HG03097 (cell line): ENCODE measurements at regions not wholly inside any gene's neighbourhood (a gene's known extent, or its start where the extent isn't known, plus 50 kb on each side); places are given as distances from the start of the nearest gene placed in this dataset.

Experiments used
- ATAC-seq: cut with Tn5 transposase; IDR thresholded peaks from one replicate; pipeline ENCODE4 v1.9.1; 2021; ENCODE audit not compliant: unreplicated experiment, low FRiP score

DNA sequence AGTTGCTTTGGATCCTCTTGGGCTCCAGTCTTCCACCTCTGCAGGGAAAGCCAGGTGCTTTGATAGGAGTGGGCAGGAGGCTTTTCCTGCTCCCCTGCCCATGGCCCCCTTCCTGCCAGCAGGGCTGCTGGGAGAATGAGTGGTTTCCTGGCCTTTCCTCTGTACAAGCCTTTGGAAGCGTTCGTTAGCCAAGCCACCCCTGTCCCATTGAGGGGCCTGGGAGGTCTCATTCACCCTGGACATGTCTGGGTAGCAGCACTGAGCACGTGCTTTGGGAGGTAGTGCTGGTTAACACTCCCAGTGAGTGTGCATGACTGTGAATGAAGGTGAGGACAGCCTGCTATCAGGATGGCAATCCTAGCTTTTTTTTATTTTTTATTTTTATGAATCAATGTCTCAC is 118.5 kb upstream of the CACNA1E start:
- ATAC-seq: no peak

DNA sequence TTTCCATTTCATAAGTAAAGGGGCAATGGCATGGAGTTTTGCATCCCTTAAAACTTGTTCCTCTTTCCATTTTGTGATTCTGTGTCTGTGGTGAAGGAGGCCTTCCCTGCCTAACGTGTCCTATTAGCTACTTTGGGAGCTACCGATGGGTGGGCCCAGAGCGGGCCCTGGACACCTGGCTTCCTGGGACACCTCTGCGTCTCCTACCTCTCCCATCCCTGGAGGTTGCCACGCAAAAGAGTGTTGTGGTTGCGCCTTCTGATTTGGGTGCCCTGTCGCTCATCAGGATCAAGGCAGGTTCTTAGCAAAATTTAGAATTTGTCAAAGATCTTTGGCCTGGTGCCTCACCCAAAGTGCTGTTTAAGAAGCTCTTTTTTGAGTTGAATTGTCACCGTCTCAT is 116.4 kb upstream of the CACNA1E start:
- no peak for ATAC-seq

GRCh38 chr1:181369416-181369815 is 113.9 kb upstream of the CACNA1E start:
- ATAC-seq: no peak

DNA sequence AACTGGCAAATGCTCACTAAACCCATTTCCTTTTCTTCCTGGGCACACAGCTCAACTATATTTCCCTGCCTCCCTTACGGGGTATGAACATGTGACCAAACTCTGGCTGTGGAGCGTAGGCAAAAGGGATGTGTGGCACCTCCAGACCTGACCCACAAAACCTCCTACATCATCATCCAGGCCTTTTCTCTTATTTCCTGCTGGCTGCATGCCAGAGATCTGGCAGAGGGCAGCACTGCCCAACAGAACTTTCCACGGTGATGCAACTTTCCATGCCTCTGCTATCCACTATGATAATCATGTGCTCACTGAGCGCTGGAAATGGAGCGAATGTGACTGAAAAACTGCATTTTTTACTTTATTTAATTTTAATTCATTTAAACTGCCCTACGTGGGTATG is 99.6 kb upstream of the CACNA1E start:
- ATAC-seq: no peak

DNA sequence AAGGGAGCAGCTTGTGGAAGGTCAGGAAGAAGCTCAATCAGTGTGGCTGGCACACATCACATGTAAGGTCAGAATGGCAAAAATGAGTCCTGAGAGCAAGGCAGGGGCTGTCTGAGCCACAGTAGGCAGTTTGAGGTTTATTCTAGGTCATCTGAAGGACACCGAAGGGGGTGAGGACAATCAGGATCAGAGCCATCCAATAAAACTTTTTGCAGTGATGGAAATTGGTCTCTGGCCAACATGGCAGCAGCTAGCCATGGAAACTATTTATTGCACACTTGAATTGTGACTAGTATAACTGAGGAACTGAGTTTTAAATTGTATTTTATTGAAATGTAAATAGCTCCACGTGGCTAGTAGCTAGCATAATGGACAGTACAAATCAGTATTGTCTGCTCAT is 97.0 kb upstream of the CACNA1E start:
- ATAC-seq: no peak

GRCh38 chr1:181386951-181387350 is 96.4 kb upstream of the CACNA1E start:
- ATAC-seq: no peak

DNA sequence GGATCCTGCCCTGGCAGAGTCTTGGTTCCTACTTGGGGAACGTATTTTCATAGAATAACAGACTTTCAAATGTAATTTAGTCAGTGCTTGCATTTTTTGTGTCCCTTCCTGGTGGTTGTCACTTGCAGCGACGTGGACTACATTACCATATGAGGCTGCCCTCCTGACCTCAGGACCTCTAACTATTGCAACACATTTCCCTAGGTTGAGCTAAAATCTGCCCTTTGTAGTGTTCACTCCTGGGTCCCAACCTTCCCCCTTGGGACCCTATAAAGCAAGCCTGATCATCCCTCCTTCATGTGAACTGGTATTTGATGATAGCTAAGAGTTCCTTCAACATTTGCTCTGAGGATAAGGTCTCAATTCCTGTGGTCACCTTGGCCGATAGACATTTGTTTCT is 95.6 kb upstream of the CACNA1E start:
- ATAC-seq: no peak

GRCh38 chr1:181390410-181391077 is 92.8 kb upstream of the CACNA1E start:
- ATAC-seq: no peak

GRCh38 chr1:181391301-181391900 is 91.9 kb upstream of the CACNA1E start:
- ATAC-seq: no peak

- ATAC-seq: no peak
These were observed 91.2 kb upstream of the CACNA1E start for GRCh38 chr1:181392133-181392532.

- no peak for ATAC-seq
These were observed 90.6 kb upstream of the CACNA1E start for GRCh38 chr1:181392613-181393220.

DNA sequence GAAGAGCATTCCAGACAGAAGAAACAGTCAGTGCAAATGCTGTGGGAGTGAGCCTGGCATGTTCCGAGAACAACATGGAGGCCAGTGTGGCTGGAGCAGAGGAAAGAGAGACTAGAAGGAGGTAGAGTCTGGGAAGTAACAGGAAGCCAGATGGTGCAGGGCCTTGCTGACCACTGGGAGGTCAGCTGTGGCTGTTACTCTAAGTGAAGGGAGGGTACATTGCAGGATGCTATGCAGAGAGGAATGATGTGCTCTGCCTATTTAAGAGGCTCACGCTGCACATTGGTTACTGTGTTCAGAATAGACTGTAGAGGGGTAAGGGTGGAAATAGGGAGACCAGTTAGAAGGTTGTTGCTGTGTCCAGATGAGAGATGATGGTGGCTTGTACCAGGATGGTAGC is 88.6 kb upstream of the CACNA1E start:
- no peak for ATAC-seq

DNA sequence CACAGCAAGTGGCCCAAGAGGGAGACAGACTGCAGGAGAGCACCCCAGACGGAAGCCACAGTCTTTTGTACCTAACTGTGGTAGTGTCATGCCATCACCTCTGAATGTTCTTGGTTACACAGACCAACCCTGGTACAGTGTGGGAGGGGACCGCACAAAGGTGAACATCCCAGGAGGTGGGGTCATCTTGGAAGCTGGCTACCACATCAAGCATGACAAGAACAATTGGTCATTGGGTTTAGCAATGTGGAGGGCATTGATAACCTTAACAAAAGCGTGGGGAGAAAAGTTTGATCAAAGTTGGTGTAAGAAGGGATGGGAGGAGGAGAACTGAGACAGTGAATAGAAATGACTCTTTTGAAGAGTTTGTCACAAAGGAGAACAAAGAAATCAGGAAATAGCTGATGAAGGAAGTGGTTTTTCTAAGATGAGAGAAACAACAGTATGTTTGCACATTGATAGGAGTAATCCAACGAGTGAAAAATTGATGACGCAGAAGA is 87.1 kb upstream of the CACNA1E start:
- ATAC-seq: no peak

- ATAC-seq: no peak
These were observed 86.5 kb upstream of the CACNA1E start for GRCh38 chr1:181396811-181397210.

- peak; percentile 69 for ATAC-seq
These were observed 85.5 kb upstream of the CACNA1E start for GRCh38 chr1:181397845-181398244.

- peak; percentile 49 for ATAC-seq
These were observed 84.8 kb upstream of the CACNA1E start for GRCh38 chr1:181398544-181398943.

- no peak for ATAC-seq
These were observed 77.7 kb upstream of the CACNA1E start for GRCh38 chr1:181405584-181405983.

DNA sequence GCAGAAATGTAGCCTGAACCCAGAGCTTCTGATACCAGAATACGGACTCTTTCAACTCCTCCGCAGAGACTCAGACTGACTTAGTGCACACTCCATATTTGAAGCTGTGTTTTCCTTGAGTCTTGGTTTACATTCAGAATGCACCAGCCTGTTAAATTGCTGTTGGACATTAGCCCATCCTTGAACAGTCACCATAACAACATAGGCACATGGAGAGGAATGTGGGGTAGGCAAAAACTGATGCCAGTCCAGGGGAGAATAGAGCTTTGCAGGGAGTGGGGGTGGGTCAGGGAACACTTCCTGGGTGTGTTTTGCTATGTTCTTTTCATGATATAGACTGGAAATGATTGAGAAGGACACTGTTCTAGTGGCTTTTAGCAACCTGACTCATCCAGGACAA is 76.3 kb upstream of the CACNA1E start:
- no peak for ATAC-seq

GRCh38 chr1:181409981-181410380 is 73.3 kb upstream of the CACNA1E start:
- ATAC-seq: no peak

GRCh38 chr1:181412746-181413145 is 70.6 kb upstream of the CACNA1E start:
- no peak for ATAC-seq

GRCh38 chr1:181413195-181413815 is 70.0 kb upstream of the CACNA1E start:
- no peak for ATAC-seq

DNA sequence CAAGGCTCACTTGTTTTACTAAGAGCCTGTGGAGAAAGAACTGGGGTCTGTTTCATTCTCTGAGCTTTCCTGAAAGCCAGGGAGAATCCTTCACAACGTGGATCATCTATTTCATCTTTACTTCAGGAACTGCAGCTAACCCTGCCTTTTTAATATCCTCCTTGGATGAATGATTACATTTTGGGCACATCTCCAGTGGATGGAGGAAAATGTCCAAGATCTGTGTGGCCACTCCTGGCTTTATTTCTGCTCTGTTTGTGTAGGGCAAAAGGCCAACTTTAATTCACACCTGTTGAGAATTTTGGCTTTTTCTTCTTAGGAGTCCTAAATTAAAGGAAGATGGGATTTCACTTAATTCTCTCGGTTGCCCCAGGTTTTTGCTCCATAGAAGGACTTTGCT is 69.5 kb upstream of the CACNA1E start:
- no peak for ATAC-seq
